Ureter (tissue), 1 donor: ENCODE measurements at regions not wholly inside any gene's neighbourhood (a gene's known extent, or its start where the extent isn't known, plus 50 kb on each side); places are given as distances from the start of the nearest gene placed in this dataset.

Experiments used
- DNase-seq: peaks from one replicate; pipeline ENCODE4 v3.0.0-alpha.2; 2020; ENCODE audit warnings: low spot score
- donor health status: DM: yes; HTN: yes; CAD: no.

DNA sequence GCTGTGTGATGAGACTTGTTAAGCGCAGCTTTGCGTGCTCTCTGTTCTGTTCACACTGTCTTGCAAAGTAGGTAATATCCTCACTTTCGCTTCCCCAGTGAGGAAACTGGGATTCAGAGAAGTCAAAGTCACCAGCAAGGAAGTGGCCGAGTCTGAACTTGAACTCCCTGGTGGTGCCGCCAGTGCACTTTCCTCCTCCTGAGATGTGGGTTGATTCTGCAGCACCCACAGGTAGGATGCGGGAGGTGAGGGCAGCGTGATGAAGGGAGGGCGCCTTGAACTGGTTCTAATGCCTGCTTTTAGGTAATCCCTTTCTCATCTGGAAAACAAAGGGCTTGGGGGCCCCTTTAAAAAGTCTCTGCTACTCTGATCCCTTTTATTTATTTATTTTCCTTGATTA lies 54.9 kb upstream of the IGF1 start:
- no peak for DNase-seq

GRCh38 chr12:102534899-102535298 lies 54.5 kb upstream of the IGF1 start:
- no peak for DNase-seq

- DNase-seq = no peak
Observed at GRCh38 chr12:102533483-102534215, 53.3 kb upstream of the IGF1 start.
